ENCODE measurements at regions not wholly inside any gene's neighbourhood (a gene's known extent, or its start where the extent isn't known, plus 50 kb on each side); places are given as distances from the start of the nearest gene placed in this dataset.

DNA sequence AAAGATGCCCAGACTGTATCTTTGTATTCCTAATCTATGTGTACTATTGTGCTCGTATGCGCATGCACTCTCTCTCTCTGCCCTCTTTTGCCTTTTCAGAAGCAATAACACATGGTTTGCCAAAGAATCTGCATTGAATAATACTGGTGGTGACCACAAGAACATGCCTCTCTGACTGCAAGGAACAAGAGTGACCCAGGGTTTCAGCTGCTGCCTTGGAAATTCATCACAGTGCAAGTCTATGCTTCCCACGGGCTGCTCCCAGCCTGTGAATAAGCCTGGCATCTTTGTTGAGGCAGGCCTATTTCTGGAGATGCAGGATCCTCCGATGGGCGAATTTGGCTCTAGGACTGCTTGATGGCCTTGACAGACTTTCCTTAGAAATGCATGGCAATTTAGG, 689.4 kb upstream of the FANCL start:
- TF ChIP-seq GABPA (IDR thresholded peaks at IDR 0.05; ENCODE audit: low read depth) (no peak), SPI1 (IDR thresholded peaks at IDR 0.05; ENCODE audit: borderline replicate concordance, low read depth) (no peak), POLR2AphosphoS5 (IDR thresholded peaks at IDR 0.05; ENCODE audit: low read depth) (no peak)
- TF ChIP-seq, protein P1, sequence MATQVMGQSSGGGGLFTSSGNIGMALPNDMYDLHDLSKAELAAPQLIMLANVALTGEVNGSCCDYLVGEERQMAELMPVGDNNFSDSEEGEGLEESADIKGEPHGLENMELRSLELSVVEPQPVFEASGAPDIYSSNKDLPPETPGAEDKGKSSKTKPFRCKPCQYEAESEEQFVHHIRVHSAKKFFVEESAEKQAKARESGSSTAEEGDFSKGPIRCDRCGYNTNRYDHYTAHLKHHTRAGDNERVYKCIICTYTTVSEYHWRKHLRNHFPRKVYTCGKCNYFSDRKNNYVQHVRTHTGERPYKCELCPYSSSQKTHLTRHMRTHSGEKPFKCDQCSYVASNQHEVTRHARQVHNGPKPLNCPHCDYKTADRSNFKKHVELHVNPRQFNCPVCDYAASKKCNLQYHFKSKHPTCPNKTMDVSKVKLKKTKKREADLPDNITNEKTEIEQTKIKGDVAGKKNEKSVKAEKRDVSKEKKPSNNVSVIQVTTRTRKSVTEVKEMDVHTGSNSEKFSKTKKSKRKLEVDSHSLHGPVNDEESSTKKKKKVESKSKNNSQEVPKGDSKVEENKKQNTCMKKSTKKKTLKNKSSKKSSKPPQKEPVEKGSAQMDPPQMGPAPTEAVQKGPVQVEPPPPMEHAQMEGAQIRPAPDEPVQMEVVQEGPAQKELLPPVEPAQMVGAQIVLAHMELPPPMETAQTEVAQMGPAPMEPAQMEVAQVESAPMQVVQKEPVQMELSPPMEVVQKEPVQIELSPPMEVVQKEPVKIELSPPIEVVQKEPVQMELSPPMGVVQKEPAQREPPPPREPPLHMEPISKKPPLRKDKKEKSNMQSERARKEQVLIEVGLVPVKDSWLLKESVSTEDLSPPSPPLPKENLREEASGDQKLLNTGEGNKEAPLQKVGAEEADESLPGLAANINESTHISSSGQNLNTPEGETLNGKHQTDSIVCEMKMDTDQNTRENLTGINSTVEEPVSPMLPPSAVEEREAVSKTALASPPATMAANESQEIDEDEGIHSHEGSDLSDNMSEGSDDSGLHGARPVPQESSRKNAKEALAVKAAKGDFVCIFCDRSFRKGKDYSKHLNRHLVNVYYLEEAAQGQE (IDR thresholded peaks at IDR 0.05; ENCODE audit: insufficient replicate concordance, low read depth): no peak
- TF ChIP-seq, protein P2, sequence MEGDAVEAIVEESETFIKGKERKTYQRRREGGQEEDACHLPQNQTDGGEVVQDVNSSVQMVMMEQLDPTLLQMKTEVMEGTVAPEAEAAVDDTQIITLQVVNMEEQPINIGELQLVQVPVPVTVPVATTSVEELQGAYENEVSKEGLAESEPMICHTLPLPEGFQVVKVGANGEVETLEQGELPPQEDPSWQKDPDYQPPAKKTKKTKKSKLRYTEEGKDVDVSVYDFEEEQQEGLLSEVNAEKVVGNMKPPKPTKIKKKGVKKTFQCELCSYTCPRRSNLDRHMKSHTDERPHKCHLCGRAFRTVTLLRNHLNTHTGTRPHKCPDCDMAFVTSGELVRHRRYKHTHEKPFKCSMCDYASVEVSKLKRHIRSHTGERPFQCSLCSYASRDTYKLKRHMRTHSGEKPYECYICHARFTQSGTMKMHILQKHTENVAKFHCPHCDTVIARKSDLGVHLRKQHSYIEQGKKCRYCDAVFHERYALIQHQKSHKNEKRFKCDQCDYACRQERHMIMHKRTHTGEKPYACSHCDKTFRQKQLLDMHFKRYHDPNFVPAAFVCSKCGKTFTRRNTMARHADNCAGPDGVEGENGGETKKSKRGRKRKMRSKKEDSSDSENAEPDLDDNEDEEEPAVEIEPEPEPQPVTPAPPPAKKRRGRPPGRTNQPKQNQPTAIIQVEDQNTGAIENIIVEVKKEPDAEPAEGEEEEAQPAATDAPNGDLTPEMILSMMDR (IDR thresholded peaks at IDR 0.05; ENCODE audit: insufficient read depth, low read length): no peak
- Histone ChIP-seq H3K27ac (replicated peaks) (no peak overlapping the region), H3K4me3 (replicated peaks; ENCODE audit: insufficient read depth, low read length) (no peak overlapping the region), H3K27me3 (ENCODE audit: insufficient read depth, poor library complexity, severe bottlenecking) (no peaks in the 10 kb centered on the region)
- DNase-seq (ENCODE audit: low read depth in 1 of 2, low spot score in 1 of 2): no peak

DNA sequence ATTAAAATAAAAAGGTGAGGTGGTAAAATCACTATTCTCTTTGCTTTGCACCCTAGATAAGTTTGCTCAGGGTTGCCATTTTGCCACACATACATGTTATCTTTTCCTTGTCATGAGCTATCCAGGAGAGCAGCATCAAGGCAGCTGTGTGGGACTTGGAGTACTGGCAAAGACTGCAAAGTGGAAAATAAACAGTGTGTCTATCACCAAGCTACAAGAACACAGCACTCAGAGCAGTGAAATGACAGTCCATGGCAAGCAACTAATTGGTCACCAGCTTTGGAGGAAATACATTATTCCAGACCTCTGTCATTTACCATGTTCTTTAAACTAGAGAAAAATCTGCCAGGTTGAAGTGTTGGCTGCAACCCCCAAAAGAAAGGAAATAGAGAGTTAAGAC, 687.8 kb upstream of the FANCL start:
- Histone ChIP-seq H3K27me3 (ENCODE audit: insufficient read depth, poor library complexity, severe bottlenecking) (no peaks in the 10 kb centered on the region), H3K27ac (replicated peaks) (no peak overlapping the region), H3K4me3 (replicated peaks; ENCODE audit: insufficient read depth, low read length) (no peak overlapping the region)
- TF ChIP-seq GABPA (IDR thresholded peaks at IDR 0.05; ENCODE audit: low read depth) (no peak), POLR2AphosphoS5 (IDR thresholded peaks at IDR 0.05; ENCODE audit: low read depth) (no peak)
- TF ChIP-seq, protein P2 (IDR thresholded peaks at IDR 0.05; ENCODE audit: insufficient read depth, low read length): no peak
- no peak for DNase-seq (ENCODE audit: low read depth in 1 of 2, low spot score in 1 of 2)

DNA sequence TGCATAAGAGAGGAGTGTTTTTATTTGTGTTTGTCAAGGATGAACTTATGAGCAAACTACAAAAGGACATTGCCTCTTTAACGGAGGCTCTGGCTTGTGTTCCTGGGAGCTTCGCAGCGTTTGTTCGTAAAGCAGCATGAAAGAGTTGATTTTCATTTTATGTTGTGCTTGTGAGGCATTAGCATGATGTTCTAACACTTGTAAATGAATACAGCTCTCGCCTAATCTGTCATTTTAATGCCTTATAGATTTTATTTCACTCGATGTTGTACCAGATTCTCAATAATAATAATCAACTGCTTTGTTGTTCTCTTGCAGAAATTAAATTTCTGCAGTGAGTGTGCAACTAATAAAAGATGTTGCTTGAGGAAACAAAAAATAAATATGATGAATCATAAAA, 687.3 kb upstream of the FANCL start:
- DNase-seq (ENCODE audit: low read depth in 1 of 2, low spot score in 1 of 2): no peak
- Histone ChIP-seq H3K27ac (replicated peaks) (no peak overlapping the region), H3K27me3 (ENCODE audit: insufficient read depth, poor library complexity, severe bottlenecking) (no peaks in the 10 kb centered on the region), H3K4me3 (replicated peaks; ENCODE audit: insufficient read depth, low read length) (no peak overlapping the region)
- TF ChIP-seq, protein P2 (IDR thresholded peaks at IDR 0.05; ENCODE audit: insufficient read depth, low read length): no peak
- no peak for TF ChIP-seq POLR2AphosphoS5 (IDR thresholded peaks at IDR 0.05; ENCODE audit: low read depth)
- TF ChIP-seq SPI1 (IDR thresholded peaks at IDR 0.05; ENCODE audit: borderline replicate concordance, low read depth): no peak
- no peak for TF ChIP-seq GABPA (IDR thresholded peaks at IDR 0.05; ENCODE audit: low read depth)
- TF ChIP-seq, protein P1 (IDR thresholded peaks at IDR 0.05; ENCODE audit: insufficient replicate concordance, low read depth): no peak

DNA sequence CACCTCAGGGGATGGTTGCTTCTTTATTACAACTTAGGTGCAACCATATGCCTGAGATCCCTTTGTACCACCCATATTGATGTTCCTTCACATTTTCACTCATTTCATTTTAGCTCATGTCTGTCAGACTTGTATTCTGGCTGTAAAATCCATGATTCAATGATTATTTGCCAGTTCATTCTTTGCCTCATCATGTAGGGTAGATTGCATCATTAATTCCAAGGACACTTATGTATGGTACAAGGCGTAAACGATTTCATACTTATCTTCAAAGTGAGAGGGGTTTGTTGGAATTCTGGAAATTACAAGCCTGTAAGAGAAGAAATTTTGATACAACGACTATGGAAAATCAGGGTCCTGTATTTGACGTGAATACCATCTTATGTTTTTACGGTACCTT, 685.0 kb upstream of the FANCL start:
- TF ChIP-seq POLR2AphosphoS5 (IDR thresholded peaks at IDR 0.05; ENCODE audit: low read depth) (no peak), GABPA (IDR thresholded peaks at IDR 0.05; ENCODE audit: low read depth) (no peak), SPI1 (IDR thresholded peaks at IDR 0.05; ENCODE audit: borderline replicate concordance, low read depth) (no peak)
- TF ChIP-seq, protein P2 (IDR thresholded peaks at IDR 0.05; ENCODE audit: insufficient read depth, low read length): no peak
- TF ChIP-seq, protein P1 (IDR thresholded peaks at IDR 0.05; ENCODE audit: insufficient replicate concordance, low read depth): no peak
- no peak overlapping the region for H3K27ac ChIP-seq (replicated peaks)

More for the DNA sequence above, 685.0 kb upstream of the FANCL start:
- H3K27me3 ChIP-seq (ENCODE audit: insufficient read depth, poor library complexity, severe bottlenecking): no peaks in the 10 kb centered on the region
- DNase-seq (ENCODE audit: low read depth in 1 of 2, low spot score in 1 of 2): no peak
- H3K4me3 ChIP-seq (replicated peaks; ENCODE audit: insufficient read depth, low read length): no peak overlapping the region

All from HL-60 (cell line).